ENCODE measurements at regions not wholly inside any gene's neighbourhood (a gene's known extent, or its start where the extent isn't known, plus 50 kb on each side); places are given as distances from the start of the nearest gene placed in this dataset.
"Not testable (repeated sequence)": the region's sequence is repeated elsewhere in the genome, so short reads cannot be mapped to it uniquely, and the experiment has no call there.

DNA sequence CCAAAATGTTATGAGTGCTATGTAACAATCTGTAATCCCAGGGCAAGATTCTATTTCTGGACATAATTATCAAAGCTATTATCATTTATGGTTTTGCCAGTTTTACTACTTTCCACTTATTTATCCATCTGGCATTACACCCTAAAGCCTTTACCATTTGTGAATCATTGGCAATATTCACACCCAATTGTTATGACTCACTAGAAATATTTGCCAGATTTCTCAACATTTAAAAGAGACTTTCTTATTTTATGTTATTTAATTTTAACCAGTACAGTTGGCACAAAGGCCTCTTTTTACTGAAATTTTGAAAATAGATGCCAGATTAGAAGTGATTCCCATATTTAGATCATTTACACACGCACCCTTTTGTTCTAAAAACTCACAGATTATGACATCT lies 242.7 kb upstream of the WDFY3 start:
- Histone ChIP-seq H3K27me3 (ENCODE audit: low read depth) (no peaks in the 10 kb centered on the region), H3K9me3 (no peaks in the 10 kb centered on the region; the same call in 1 of the 2 replicates), H3K36me3 (replicated peaks) (no peaks in the 10 kb centered on the region), H3K4me1 (no peaks in the 10 kb centered on the region), H3K4me3 (no peak overlapping the region)
- DNase-seq (ENCODE audit: low spot score in 2 of 2) = no peak
- in situ Hi-C loops (cut with MboI; ENCODE audit: low sequenced_read_pairs) = no loop called here

- Histone ChIP-seq H3K9me3 (no peaks in the 10 kb centered on the region; the same call in 1 of the 2 replicates), H3K36me3 (replicated peaks) (no peaks in the 10 kb centered on the region), H3K4me1 (no peaks in the 10 kb centered on the region), H3K4me3 (no peak overlapping the region), H3K27me3 (ENCODE audit: low read depth) (no peaks in the 10 kb centered on the region)
- in situ Hi-C loops (cut with MboI; ENCODE audit: low sequenced_read_pairs) = no loop called here
- no peak for DNase-seq (ENCODE audit: low spot score in 2 of 2)
Observed at GRCh38 chr4:85210353-85210752, 243.9 kb upstream of the WDFY3 start.

- H3K36me3 ChIP-seq (replicated peaks); DNase-seq (ENCODE audit: low spot score in 2 of 2); H3K27me3 ChIP-seq (ENCODE audit: low read depth); H3K4me3 ChIP-seq; H3K4me1 ChIP-seq; in situ Hi-C loops (cut with MboI; ENCODE audit: low sequenced_read_pairs); H3K9me3 ChIP-seq: not testable (repeated sequence)
Observed at GRCh38 chr4:85216571-85216970, 250.1 kb upstream of the WDFY3 start.

DNA sequence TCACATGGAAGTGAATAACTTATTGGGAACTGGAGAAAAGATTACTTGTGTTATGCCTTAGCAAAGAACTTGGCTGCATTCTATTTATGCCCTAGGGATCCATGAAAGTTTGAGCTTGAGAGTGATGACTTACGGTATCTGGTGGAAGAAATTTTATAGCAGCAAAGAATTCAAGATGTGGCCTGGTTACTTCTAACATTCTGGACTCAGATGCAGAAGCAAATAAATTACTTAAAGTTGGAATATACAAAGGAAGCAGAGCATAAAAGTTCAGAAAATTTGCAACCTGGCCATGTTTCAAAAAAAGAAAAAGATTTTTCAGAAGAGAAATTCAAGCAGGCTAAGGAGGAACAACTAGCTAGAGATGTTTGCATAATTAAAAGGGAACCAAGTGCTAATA lies 252.3 kb upstream of the WDFY3 start:
- Histone ChIP-seq H3K27me3 (ENCODE audit: low read depth) (no peaks in the 10 kb centered on the region), H3K4me3 (no peak overlapping the region), H3K9me3 (no peaks in the 10 kb centered on the region), H3K4me1 (no peaks in the 10 kb centered on the region), H3K36me3 (replicated peaks) (no peaks in the 10 kb centered on the region)
- no peak for DNase-seq (ENCODE audit: low spot score in 2 of 2)
- in situ Hi-C loops (cut with MboI; ENCODE audit: low sequenced_read_pairs) = no loop called here

GRCh38 chr4:85221606-85222005 lies 253.3 kb upstream of the ARHGAP24 start:
- in situ Hi-C loops (cut with MboI; ENCODE audit: low sequenced_read_pairs) = no loop called here
- Histone ChIP-seq H3K27me3 (ENCODE audit: low read depth) (no peaks in the 10 kb centered on the region), H3K9me3 (no peaks in the 10 kb centered on the region), H3K4me3 (no peak overlapping the region), H3K36me3 (replicated peaks) (no peaks in the 10 kb centered on the region), H3K4me1 (no peaks in the 10 kb centered on the region)
- DNase-seq (ENCODE audit: low spot score in 2 of 2) = no peak

DNA sequence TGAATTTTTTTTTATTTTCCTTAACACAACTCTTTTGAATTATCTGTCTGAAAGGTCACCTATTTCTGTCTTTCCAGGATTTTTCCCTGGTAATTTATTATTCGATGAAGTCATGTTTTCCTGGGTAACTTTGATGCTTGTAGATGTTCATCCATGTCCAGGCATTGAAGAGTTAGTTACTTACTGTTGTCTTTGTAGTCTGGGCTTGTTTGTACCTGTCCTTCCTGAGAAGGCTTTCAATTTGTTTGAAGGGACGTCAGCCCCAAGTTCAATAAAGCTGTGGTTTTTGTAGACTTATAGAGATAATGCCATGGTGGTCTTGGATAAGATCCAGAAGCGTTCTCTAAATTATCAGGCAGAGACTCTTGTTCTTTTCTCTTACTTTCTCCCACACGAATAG lies 252.4 kb upstream of the ARHGAP24 start:
- no peaks in the 10 kb centered on the region for H3K4me1 ChIP-seq
- H3K27me3 ChIP-seq (ENCODE audit: low read depth) = no peaks in the 10 kb centered on the region
- in situ Hi-C loops (cut with MboI; ENCODE audit: low sequenced_read_pairs) = no loop called here
- H3K4me3 ChIP-seq = no peak overlapping the region
- DNase-seq (ENCODE audit: low spot score in 2 of 2) = no peak
- H3K36me3 ChIP-seq (replicated peaks) = no peaks in the 10 kb centered on the region
- no peaks in the 10 kb centered on the region for H3K9me3 ChIP-seq

- in situ Hi-C loops (cut with MboI; ENCODE audit: low sequenced_read_pairs) = no loop called here
- H3K9me3 ChIP-seq = no peaks in the 10 kb centered on the region
- peak in 1 of 2 experiments; percentile 6 for DNase-seq (ENCODE audit: low spot score in 2 of 2)
- H3K4me3 ChIP-seq = no peak overlapping the region
- no peaks in the 10 kb centered on the region for H3K36me3 ChIP-seq (replicated peaks)
- H3K27me3 ChIP-seq (ENCODE audit: low read depth) = no peaks in the 10 kb centered on the region
- H3K4me1 ChIP-seq = no peaks in the 10 kb centered on the region
Observed at GRCh38 chr4:85228264-85228663, 246.7 kb upstream of the ARHGAP24 start.

GRCh38 chr4:85233516-85233915 lies 241.4 kb upstream of the ARHGAP24 start:
- DNase-seq (ENCODE audit: low spot score in 2 of 2) = no peak
- in situ Hi-C loops (cut with MboI; ENCODE audit: low sequenced_read_pairs) = no loop called here
- Histone ChIP-seq H3K4me3 (no peak overlapping the region), H3K9me3 (no peaks in the 10 kb centered on the region), H3K27me3 (ENCODE audit: low read depth) (no peaks in the 10 kb centered on the region), H3K4me1 (no peaks in the 10 kb centered on the region), H3K36me3 (replicated peaks) (no peaks in the 10 kb centered on the region)

DNA sequence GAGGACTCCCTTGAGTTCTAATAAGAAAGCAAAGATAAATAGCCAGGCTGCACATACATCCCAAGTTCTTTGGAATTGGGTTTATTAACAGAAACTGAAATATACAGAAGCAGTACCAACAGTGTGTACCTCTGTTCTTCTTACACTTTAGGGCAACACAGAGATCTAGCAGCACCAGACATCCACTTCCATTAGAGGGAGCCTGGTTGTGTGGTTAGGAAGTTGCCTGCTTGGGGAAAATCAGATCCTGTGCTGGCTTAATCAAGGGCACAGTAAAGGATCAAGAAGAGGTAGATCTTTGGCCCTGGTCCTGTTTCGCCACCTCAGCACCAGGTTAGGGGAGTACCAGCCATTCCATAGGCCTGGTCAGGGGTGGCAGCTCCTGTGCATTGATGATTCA lies 231.1 kb upstream of the ARHGAP24 start:
- H3K36me3 ChIP-seq (replicated peaks) = no peaks in the 10 kb centered on the region
- H3K4me1 ChIP-seq = no peaks in the 10 kb centered on the region
- no peaks in the 10 kb centered on the region for H3K9me3 ChIP-seq
- no peak for DNase-seq (ENCODE audit: low spot score in 2 of 2)
- H3K27me3 ChIP-seq (ENCODE audit: low read depth) = no peaks in the 10 kb centered on the region
- in situ Hi-C loops (cut with MboI; ENCODE audit: low sequenced_read_pairs) = no loop called here
- no peak overlapping the region for H3K4me3 ChIP-seq

DNA sequence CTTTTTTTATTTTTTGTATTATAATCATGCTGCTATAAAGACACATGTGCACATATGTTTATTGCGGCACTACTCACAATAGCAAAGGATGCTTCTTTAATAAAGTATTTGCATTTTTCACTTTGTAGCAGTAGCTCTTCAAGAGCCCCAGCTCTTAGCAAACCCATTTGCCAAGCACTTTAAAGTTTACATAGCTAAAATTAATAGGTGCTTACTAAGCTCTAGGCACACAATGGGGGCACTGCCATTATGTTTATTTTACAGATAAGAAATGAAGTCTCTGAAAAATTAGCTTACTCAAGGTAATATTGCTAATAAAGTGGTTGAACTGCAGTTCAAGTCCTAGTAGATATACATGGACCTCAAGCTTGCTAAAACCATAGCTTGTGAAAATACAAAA lies 230.3 kb upstream of the ARHGAP24 start:
- no peak overlapping the region for H3K4me3 ChIP-seq
- no peaks in the 10 kb centered on the region for H3K4me1 ChIP-seq
- H3K9me3 ChIP-seq = no peaks in the 10 kb centered on the region
- no peak for DNase-seq (ENCODE audit: low spot score in 2 of 2)
- H3K36me3 ChIP-seq (replicated peaks) = no peaks in the 10 kb centered on the region
- H3K27me3 ChIP-seq (ENCODE audit: low read depth) = no peaks in the 10 kb centered on the region
- in situ Hi-C loops (cut with MboI; ENCODE audit: low sequenced_read_pairs) = no loop called here

DNA sequence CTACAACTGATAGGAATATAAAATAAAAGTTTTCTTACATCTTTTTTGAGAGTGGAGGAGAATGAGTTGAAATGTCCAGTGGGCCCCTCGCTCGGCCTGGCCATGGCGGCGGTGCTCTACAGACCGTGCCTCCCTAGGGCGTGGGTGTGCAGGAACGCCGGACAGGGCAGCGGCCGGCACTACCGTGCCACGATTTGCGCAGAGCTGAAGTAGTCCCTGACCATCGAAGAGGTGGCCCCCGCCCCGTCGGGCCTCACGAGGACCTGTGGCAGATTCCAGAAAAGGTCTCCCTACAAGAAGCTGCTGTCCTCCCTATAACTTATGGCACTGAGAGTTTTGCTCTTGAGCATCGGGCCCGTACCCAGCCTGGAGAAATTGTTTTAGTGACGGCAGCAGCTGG lies 228.9 kb upstream of the ARHGAP24 start:
- in situ Hi-C loops (cut with MboI; ENCODE audit: low sequenced_read_pairs) = no loop called here
- no peak for DNase-seq (ENCODE audit: low spot score in 2 of 2)

DNA sequence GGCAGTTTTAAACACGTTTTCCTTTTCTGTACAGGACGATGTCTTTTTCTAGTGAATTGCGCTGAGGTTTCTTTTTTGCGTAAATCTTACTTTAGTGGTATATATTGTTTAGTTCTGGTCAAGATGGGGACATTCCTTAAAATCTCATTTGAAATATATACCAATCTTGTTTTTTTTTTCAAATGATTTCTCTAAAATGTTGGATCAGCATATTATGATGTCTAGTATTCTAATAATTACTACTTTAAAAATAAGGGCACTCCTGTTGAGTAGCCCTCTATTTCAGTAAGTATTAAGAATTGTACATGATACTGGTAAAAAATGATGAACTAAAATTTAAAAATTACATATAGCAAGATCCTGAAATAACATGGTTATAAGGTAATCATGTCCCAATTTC lies 224.1 kb upstream of the ARHGAP24 start:
- no peaks in the 10 kb centered on the region for H3K4me1 ChIP-seq
- H3K27me3 ChIP-seq (ENCODE audit: low read depth) = no peaks in the 10 kb centered on the region
- no peaks in the 10 kb centered on the region for H3K9me3 ChIP-seq
- H3K36me3 ChIP-seq (replicated peaks) = no peaks in the 10 kb centered on the region
- DNase-seq (ENCODE audit: low spot score in 2 of 2) = no peak
- in situ Hi-C loops (cut with MboI; ENCODE audit: low sequenced_read_pairs) = no loop called here
- no peak overlapping the region for H3K4me3 ChIP-seq

More for the DNA sequence above, 228.9 kb upstream of the ARHGAP24 start:
- Histone ChIP-seq H3K4me1 (no peaks in the 10 kb centered on the region), H3K36me3 (replicated peaks) (no peaks in the 10 kb centered on the region), H3K27me3 (ENCODE audit: low read depth) (no peaks in the 10 kb centered on the region), H3K9me3 (no peaks in the 10 kb centered on the region), H3K4me3 (no peak overlapping the region)

GRCh38 chr4:85257817-85258370 lies 217.1 kb upstream of the ARHGAP24 start:
- Histone ChIP-seq H3K36me3 (replicated peaks) (no peaks in the 10 kb centered on the region), H3K4me3 (no peak overlapping the region), H3K27me3 (ENCODE audit: low read depth) (peaks cover 1% of the 10 kb centered on the region; the same call in 1 of the 2 replicates), H3K9me3 (no peaks in the 10 kb centered on the region), H3K4me1 (no peaks in the 10 kb centered on the region)
- DNase-seq (ENCODE audit: low spot score in 2 of 2) = no peak
- in situ Hi-C loops (cut with MboI; ENCODE audit: low sequenced_read_pairs) = no loop called here

DNA sequence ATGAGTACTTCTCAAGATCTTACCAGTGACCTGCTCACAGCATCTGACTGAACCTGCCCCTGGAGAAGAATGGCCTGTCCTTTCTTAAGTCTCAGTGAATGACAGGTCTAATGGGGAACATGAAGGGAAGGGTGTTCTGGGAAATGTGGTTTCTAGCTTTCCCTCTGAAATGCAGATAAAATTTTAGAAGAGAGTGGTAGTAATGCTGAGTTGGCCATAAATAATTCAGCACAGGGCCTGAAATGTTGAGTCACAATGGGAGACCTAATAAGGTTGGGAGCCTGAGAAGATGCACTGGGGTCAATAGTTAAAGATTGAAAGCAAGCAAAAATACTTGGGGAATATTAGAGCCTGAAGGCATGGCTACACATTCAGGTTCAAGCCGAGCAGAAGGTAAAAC lies 214.9 kb upstream of the ARHGAP24 start:
- in situ Hi-C loops (cut with MboI; ENCODE audit: low sequenced_read_pairs) = no loop called here
- Histone ChIP-seq H3K9me3 (no peaks in the 10 kb centered on the region), H3K4me3 (no peak overlapping the region), H3K27me3 (ENCODE audit: low read depth) (peaks cover 5% of the 10 kb centered on the region; the same call in 1 of the 2 replicates), H3K36me3 (replicated peaks) (no peaks in the 10 kb centered on the region), H3K4me1 (no peaks in the 10 kb centered on the region)
- no peak for DNase-seq (ENCODE audit: low spot score in 2 of 2)

DNA sequence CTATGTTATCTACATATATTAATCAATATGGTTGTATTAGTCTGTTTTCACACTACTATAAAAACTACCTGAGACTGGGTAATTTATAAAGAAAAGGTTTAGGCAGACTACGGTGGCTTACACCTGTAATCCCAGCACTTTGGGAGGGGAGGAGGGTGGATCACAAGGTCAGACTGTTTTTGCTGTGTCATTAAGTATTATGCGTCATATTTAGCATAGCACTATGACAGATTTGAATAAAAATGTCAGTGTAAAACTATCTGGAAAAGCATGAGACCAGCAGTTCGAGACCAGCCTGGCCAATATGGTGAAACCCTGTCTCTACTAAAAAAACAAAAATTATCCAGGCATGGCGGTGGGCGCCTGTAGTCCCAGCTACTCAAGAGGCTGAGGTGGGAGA lies 209.7 kb upstream of the ARHGAP24 start:
- peaks cover 5% of the 10 kb centered on the region; the same call in 1 of the 2 replicates for H3K27me3 ChIP-seq (ENCODE audit: low read depth)
- in situ Hi-C loops (cut with MboI; ENCODE audit: low sequenced_read_pairs) = no loop called here

More for the DNA sequence above, 209.7 kb upstream of the ARHGAP24 start:
- H3K4me3 ChIP-seq = no peak overlapping the region
- H3K4me1 ChIP-seq = no peaks in the 10 kb centered on the region
- no peaks in the 10 kb centered on the region for H3K9me3 ChIP-seq
- no peak for DNase-seq (ENCODE audit: low spot score in 2 of 2)
- no peaks in the 10 kb centered on the region for H3K36me3 ChIP-seq (replicated peaks)

Measured in HAP-1 (cell line).